Activated B cell treated with CpG ODN at 0.5 μM for 24 hours (primary cell): ENCODE measurements at regions not wholly inside any gene's neighbourhood (a gene's known extent, or its start where the extent isn't known, plus 50 kb on each side); places are given as distances from the start of the nearest gene placed in this dataset.

ENCODE experiments used
- ATAC-seq: fragments of 200-7000 bp; cut with Tn5 transposase; one replicate; pipeline ENCODE4 v1.10.0; 2021; ENCODE audit warnings: low read depth, mild to moderate bottlenecking, moderate library complexity
- CTCF ChIA-PET: fragments of 350-600 bp; sonication (Branson Sonifier 250); formaldehyde crosslinking; loops from one replicate; lab custom pipeline; 2021; ENCODE audit warnings: antibody characterized with exemption; lab: Charles Lee
- POLR2A ChIA-PET: fragments of 350-600 bp; sonication (Branson Sonifier 250); formaldehyde crosslinking; loops from one replicate; lab custom pipeline; 2021; ENCODE audit warnings: antibody characterized with exemption; lab: Charles Lee
- DNase-seq: peaks from one replicate; pipeline ENCODE4 v3.0.0; 2022
- H3K27ac Mint-ChIP-seq: one replicate; pipeline ENCODE4 v1.8.0; 2020; ENCODE audit warnings: mixed read lengths
- H3K27me3 Mint-ChIP-seq: one replicate; pipeline ENCODE4 v1.8.0; 2021; ENCODE audit warnings: mixed read lengths
- H3K36me3 Mint-ChIP-seq: one replicate; pipeline ENCODE4 v1.8.0; 2021; ENCODE audit warnings: low read depth, mixed read lengths
- H3K4me1 Mint-ChIP-seq: one replicate; pipeline ENCODE4 v1.8.0; 2021; ENCODE audit warnings: mixed read lengths
- H3K4me3 Mint-ChIP-seq: one replicate; pipeline ENCODE4 v1.8.0; 2020; ENCODE audit warnings: mild to moderate bottlenecking, mixed read lengths
- H3K9me3 Mint-ChIP-seq: one replicate; pipeline ENCODE4 v1.8.0; 2020; ENCODE audit warnings: mixed read lengths
- CTCF ChIP-seq: fragments of 200-600 bp; IDR thresholded peaks from one replicate; pipeline ENCODE4 v1.8.0; 2022; ENCODE audit warnings: antibody characterized with exemption, mild to moderate bottlenecking
- intact Hi-C: fragments of 100-400 bp; cut with micrococcal nuclease; formaldehyde crosslinking; loops from one replicate; pipeline ENCODE4 v1.15.1; 2024

GRCh38 chr4:64718091-64718490, 308.8 kb upstream of the TECRL start:
- CTCF ChIA-PET, result no interaction called here
- no peak for ATAC-seq

GRCh38 chr4:64715741-64716140, 306.5 kb upstream of the TECRL start:
- no peak overlapping the region for H3K27ac Mint-ChIP-seq
- no peak for ATAC-seq
- POLR2A ChIA-PET, result no interaction called here
- CTCF ChIA-PET, result no interaction called here
- no peaks in the 10 kb centered on the region for H3K36me3 Mint-ChIP-seq
- H3K27me3 Mint-ChIP-seq, result no peaks in the 10 kb centered on the region
- DNase-seq, result no peak
- no peaks in the 10 kb centered on the region for H3K9me3 Mint-ChIP-seq
- H3K4me3 Mint-ChIP-seq, result no peak overlapping the region
- intact Hi-C loops, result no loop called here
- no peak for TF ChIP-seq CTCF
- no peaks in the 10 kb centered on the region for H3K4me1 Mint-ChIP-seq

More at GRCh38 chr4:64718091-64718490, 308.8 kb upstream of the TECRL start:
- Mint-ChIP-seq H3K27ac (no peak overlapping the region), H3K36me3 (no peaks in the 10 kb centered on the region), H3K4me3 (no peak overlapping the region), H3K27me3 (no peaks in the 10 kb centered on the region), H3K4me1 (no peaks in the 10 kb centered on the region), H3K9me3 (no peaks in the 10 kb centered on the region)
- intact Hi-C loops, result no loop called here
- POLR2A ChIA-PET, result no interaction called here
- DNase-seq, result no peak
- TF ChIP-seq CTCF, result no peak

GRCh38 chr4:64713256-64713840, 304.1 kb upstream of the TECRL start:
- no peaks in the 10 kb centered on the region for H3K9me3 Mint-ChIP-seq
- POLR2A ChIA-PET, result no interaction called here
- CTCF ChIA-PET, result no interaction called here
- TF ChIP-seq CTCF, result no peak
- ATAC-seq (no peak), DNase-seq (no peak)
- intact Hi-C loops, result no loop called here
- H3K36me3 Mint-ChIP-seq, result no peaks in the 10 kb centered on the region
- no peaks in the 10 kb centered on the region for H3K27me3 Mint-ChIP-seq
- no peak overlapping the region for H3K4me3 Mint-ChIP-seq
- H3K27ac Mint-ChIP-seq, result no peak overlapping the region
- H3K4me1 Mint-ChIP-seq, result no peaks in the 10 kb centered on the region

GRCh38 chr4:64712590-64712989, 303.3 kb upstream of the TECRL start:
- Mint-ChIP-seq H3K27ac (no peak overlapping the region), H3K4me3 (no peak overlapping the region), H3K9me3 (no peaks in the 10 kb centered on the region), H3K36me3 (no peaks in the 10 kb centered on the region), H3K27me3 (no peaks in the 10 kb centered on the region), H3K4me1 (no peaks in the 10 kb centered on the region)
- DNase-seq (no peak), ATAC-seq (no peak)
- intact Hi-C loops, result no loop called here
- POLR2A ChIA-PET, result no interaction called here
- no peak for TF ChIP-seq CTCF
- CTCF ChIA-PET, result no interaction called here

GRCh38 chr4:64705989-64706388, 296.7 kb upstream of the TECRL start:
- ChIA-PET CTCF (no interaction called here), POLR2A (no interaction called here)
- no peak for DNase-seq
- Mint-ChIP-seq H3K4me1 (no peaks in the 10 kb centered on the region), H3K36me3 (no peaks in the 10 kb centered on the region), H3K9me3 (peaks cover 4% of the 10 kb centered on the region), H3K4me3 (no peak overlapping the region), H3K27ac (no peak overlapping the region), H3K27me3 (no peaks in the 10 kb centered on the region)
- TF ChIP-seq CTCF, result no peak
- intact Hi-C loops, result no loop called here
- ATAC-seq, result no peak
